NCI-H1105 treated with DMSO at 0.1 percent for 48 hours (cell line): ENCODE measurements at regions not wholly inside any gene's neighbourhood (a gene's known extent, or its start where the extent isn't known, plus 50 kb on each side); places are given as distances from the start of the nearest gene placed in this dataset.
"Not testable (repeated sequence)": the region's sequence is repeated elsewhere in the genome, so short reads cannot be mapped to it uniquely, and the experiment has no call there.

Experiments used
- DNase-seq: peaks from one replicate; lab custom pipeline; 2025; lab: John Stamatoyannopoulos, UW

- DNase-seq, result no peak
These were observed 245.3 kb downstream of the PARN start for GRCh38 chr16:14384745-14385144.

GRCh38 chr16:14383844-14384243 lies 246.2 kb downstream of the PARN start:
- DNase-seq, result not testable (repeated sequence)

- DNase-seq, result no peak
These were observed 251.2 kb downstream of the PARN start for GRCh38 chr16:14378689-14379467.

- DNase-seq, result no peak
These were observed 251.9 kb downstream of the PARN start for GRCh38 chr16:14378131-14378551.

GRCh38 chr16:14377326-14377725 lies 252.7 kb downstream of the PARN start:
- no peak for DNase-seq

GRCh38 chr16:14375132-14375491 lies 254.9 kb downstream of the PARN start:
- no peak for DNase-seq

GRCh38 chr16:14374451-14375131 lies 255.5 kb downstream of the PARN start:
- no peak for DNase-seq

- no peak for DNase-seq
These were observed 256.2 kb downstream of the PARN start for GRCh38 chr16:14373896-14374295.

- DNase-seq, result no peak
These were observed 256.7 kb downstream of the PARN start for GRCh38 chr16:14373406-14373805.

- DNase-seq, result no peak
These were observed 257.6 kb downstream of the PARN start for GRCh38 chr16:14372471-14372870.

GRCh38 chr16:14371778-14372431 lies 258.2 kb downstream of the PARN start:
- no peak for DNase-seq

- DNase-seq, result no peak
These were observed 259.3 kb downstream of the PARN start for GRCh38 chr16:14370736-14371234.

- no peak for DNase-seq
These were observed 260.1 kb downstream of the PARN start for GRCh38 chr16:14369734-14370598.

- DNase-seq, result no peak
These were observed 261.7 kb downstream of the PARN start for GRCh38 chr16:14368399-14368798.

- DNase-seq, result no peak
These were observed 262.9 kb downstream of the PARN start for GRCh38 chr16:14366974-14367707.

GRCh38 chr16:14366447-14366846 lies 263.6 kb downstream of the PARN start:
- DNase-seq, result no peak

GRCh38 chr16:14365200-14365851 lies 264.7 kb downstream of the PARN start:
- no peak for DNase-seq

GRCh38 chr16:14364386-14365199 lies 265.5 kb downstream of the PARN start:
- no peak for DNase-seq

GRCh38 chr16:14364112-14364385 lies 266.0 kb downstream of the PARN start:
- no peak for DNase-seq

- no peak for DNase-seq
These were observed 267.2 kb downstream of the PARN start for GRCh38 chr16:14362774-14363371.
